ENCODE measurements at regions not wholly inside any gene's neighbourhood (a gene's known extent, or its start where the extent isn't known, plus 50 kb on each side); places are given as distances from the start of the nearest gene placed in this dataset.
"Not testable (repeated sequence)": the region's sequence is repeated elsewhere in the genome, so short reads cannot be mapped to it uniquely, and the experiment has no call there.

- H3K27me3 ChIP-seq; intact Hi-C loops (cut with DNase I; ENCODE audit: low total_unique reads); H3K36me3 ChIP-seq (ENCODE audit: low read depth, missing control alignments); DNase-seq; H3K27ac ChIP-seq; H3K4me3 ChIP-seq; H3K9me3 ChIP-seq; H3K4me1 ChIP-seq: not testable (repeated sequence)
- 86% methylated on average over 1 of the region's 1 CpG; no CpG with 5 or more reads in 1 of the 2 donors for WGBS, 2 donors
Observed at GRCh38 chr16:16742573-16742972, 363.6 kb downstream of the NPIPA7 start.

DNA sequence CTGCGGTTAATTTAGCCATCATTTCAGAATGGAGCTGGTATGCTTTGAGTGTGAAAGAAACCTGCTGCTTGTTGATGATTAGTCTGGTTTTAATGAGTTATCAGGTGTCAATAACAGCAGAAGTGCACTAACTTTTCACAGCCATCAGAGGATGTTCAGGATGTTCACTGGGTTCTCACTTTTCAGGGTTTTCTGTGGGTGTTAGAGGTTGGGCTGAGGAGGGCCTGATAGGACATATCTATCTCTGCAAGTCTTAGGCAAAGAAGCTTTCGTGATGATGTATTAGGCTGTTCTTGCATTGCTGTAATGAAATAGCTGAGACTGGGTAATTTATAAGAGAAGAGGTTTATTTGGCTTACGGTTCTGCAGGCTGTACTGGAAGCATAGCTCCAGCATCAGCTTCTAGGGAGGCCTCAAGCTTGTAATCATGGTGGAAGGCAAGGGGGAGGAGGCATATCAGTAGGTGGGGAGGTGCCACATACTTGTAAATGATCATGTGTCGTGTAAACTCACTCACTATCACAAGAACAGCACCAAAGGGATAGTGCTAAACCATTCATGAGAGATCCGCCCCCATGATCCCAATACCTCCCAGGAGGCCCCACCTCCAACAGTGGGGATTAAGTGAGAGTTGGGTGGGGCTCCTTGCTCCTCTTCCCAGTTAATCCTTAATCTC is 376.2 kb downstream of the NPIPA7 start:
- H3K4me1 ChIP-seq; H3K27ac ChIP-seq; DNase-seq; intact Hi-C loops (cut with DNase I; ENCODE audit: low total_unique reads); H3K36me3 ChIP-seq (ENCODE audit: low read depth, missing control alignments); H3K9me3 ChIP-seq; H3K4me3 ChIP-seq; H3K27me3 ChIP-seq: not testable (repeated sequence)
- WGBS, 2 donors, result 81% methylated on average over 2 of the region's 5 CpGs; no CpG with 5 or more reads in 1 of the 2 donors

GRCh38 chr16:16763449-16763848 is 384.5 kb downstream of the NPIPA7 start:
- WGBS, 2 donors, result 77 to 80% methylated on average over 4 of the region's 4 CpGs
- Histone ChIP-seq H3K36me3 (ENCODE audit: low read depth, missing control alignments) (no peaks in the 10 kb centered on the region), H3K9me3 (no peaks in the 10 kb centered on the region), H3K4me3 (no peak overlapping the region), H3K27me3 (no peaks in the 10 kb centered on the region), H3K27ac (no peak overlapping the region), H3K4me1 (no peaks in the 10 kb centered on the region)
- TF ChIP-seq, protein P1, sequence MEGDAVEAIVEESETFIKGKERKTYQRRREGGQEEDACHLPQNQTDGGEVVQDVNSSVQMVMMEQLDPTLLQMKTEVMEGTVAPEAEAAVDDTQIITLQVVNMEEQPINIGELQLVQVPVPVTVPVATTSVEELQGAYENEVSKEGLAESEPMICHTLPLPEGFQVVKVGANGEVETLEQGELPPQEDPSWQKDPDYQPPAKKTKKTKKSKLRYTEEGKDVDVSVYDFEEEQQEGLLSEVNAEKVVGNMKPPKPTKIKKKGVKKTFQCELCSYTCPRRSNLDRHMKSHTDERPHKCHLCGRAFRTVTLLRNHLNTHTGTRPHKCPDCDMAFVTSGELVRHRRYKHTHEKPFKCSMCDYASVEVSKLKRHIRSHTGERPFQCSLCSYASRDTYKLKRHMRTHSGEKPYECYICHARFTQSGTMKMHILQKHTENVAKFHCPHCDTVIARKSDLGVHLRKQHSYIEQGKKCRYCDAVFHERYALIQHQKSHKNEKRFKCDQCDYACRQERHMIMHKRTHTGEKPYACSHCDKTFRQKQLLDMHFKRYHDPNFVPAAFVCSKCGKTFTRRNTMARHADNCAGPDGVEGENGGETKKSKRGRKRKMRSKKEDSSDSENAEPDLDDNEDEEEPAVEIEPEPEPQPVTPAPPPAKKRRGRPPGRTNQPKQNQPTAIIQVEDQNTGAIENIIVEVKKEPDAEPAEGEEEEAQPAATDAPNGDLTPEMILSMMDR (IDR thresholded peaks at IDR 0.05), result no peak
- TF ChIP-seq POLR2A (IDR thresholded peaks at IDR 0.05), result no peak
- intact Hi-C loops (cut with DNase I; ENCODE audit: low total_unique reads), result no loop called here
- DNase-seq, result no peak

- WGBS, 2 donors, result 88 to 96% methylated on average over 1 of the region's 1 CpG
- H3K9me3 ChIP-seq; H3K27me3 ChIP-seq; intact Hi-C loops (cut with DNase I; ENCODE audit: low total_unique reads); H3K27ac ChIP-seq; DNase-seq; H3K4me3 ChIP-seq; H3K4me1 ChIP-seq; H3K36me3 ChIP-seq (ENCODE audit: low read depth, missing control alignments): not testable (repeated sequence)
Observed at GRCh38 chr16:16770717-16771116, 391.8 kb downstream of the NPIPA7 start.

- TF ChIP-seq, protein P1 (IDR thresholded peaks at IDR 0.05), result no peak
- no peak for TF ChIP-seq POLR2A (IDR thresholded peaks at IDR 0.05)
- no peaks in the 10 kb centered on the region for H3K4me1 ChIP-seq
- no peak overlapping the region for H3K27ac ChIP-seq
- WGBS, 2 donors, result 52 to 55% methylated on average over 5 of the region's 5 CpGs
- intact Hi-C loops (cut with DNase I; ENCODE audit: low total_unique reads), result no loop called here
- H3K4me3 ChIP-seq, result no peak overlapping the region
- no peak for DNase-seq
- no peaks in the 10 kb centered on the region for H3K36me3 ChIP-seq (ENCODE audit: low read depth, missing control alignments)
- no peaks in the 10 kb centered on the region for H3K27me3 ChIP-seq
- H3K9me3 ChIP-seq, result no peaks in the 10 kb centered on the region
Observed at GRCh38 chr16:16774389-16774788, 395.4 kb downstream of the NPIPA7 start.

GRCh38 chr16:16778332-16778731 is 399.4 kb downstream of the NPIPA7 start:
- no peak overlapping the region for H3K4me3 ChIP-seq
- no peak for TF ChIP-seq POLR2A (IDR thresholded peaks at IDR 0.05)
- TF ChIP-seq, protein P1 (IDR thresholded peaks at IDR 0.05), result no peak
- DNase-seq, result no peak
- 89 to 92% methylated on average over 1 of the region's 1 CpG for WGBS, 2 donors
- H3K9me3 ChIP-seq, result no peaks in the 10 kb centered on the region
- H3K27ac ChIP-seq, result no peak overlapping the region
- no peaks in the 10 kb centered on the region for H3K36me3 ChIP-seq (ENCODE audit: low read depth, missing control alignments)
- intact Hi-C loops (cut with DNase I; ENCODE audit: low total_unique reads), result no loop called here
- H3K27me3 ChIP-seq, result no peaks in the 10 kb centered on the region
- H3K4me1 ChIP-seq, result no peaks in the 10 kb centered on the region

Data from testis (tissue), 2 donors.